ENCODE measurements at regions not wholly inside any gene's neighbourhood (a gene's known extent, or its start where the extent isn't known, plus 50 kb on each side); places are given as distances from the start of the nearest gene placed in this dataset.
A peak's percentile ranks its signal among the peaks of the same experiment; 100 is the strongest.

- Histone ChIP-seq H3K27me3 (ENCODE audit: insufficient read depth, poor library complexity, severe bottlenecking) (no peaks in the 10 kb centered on the region), H3K4me1 (ENCODE audit: insufficient read depth, poor library complexity, severe bottlenecking) (no peaks in the 10 kb centered on the region), H3K36me3 (ENCODE audit: low read depth) (no peaks in the 10 kb centered on the region), H3K27ac (ENCODE audit: poor library complexity, severe bottlenecking) (no peak overlapping the region), H3K4me3 (ENCODE audit: severe bottlenecking) (no peak overlapping the region), H3K9me3 (ENCODE audit: severe bottlenecking) (no peaks in the 10 kb centered on the region)
- DNase-seq (ENCODE audit: low spot score), result no peak
- no peak for TF ChIP-seq CTCF (IDR thresholded peaks at IDR 0.05; ENCODE audit: poor library complexity, severe bottlenecking)
- no peak for ATAC-seq (ENCODE audit: low read depth)
Measured at GRCh38 chr15:101590785-101591184, 61.4 kb downstream of the TM2D3 start.

- ATAC-seq (ENCODE audit: low read depth), result no peak
- Histone ChIP-seq H3K27me3 (ENCODE audit: insufficient read depth, poor library complexity, severe bottlenecking) (no peaks in the 10 kb centered on the region), H3K9me3 (ENCODE audit: severe bottlenecking) (no peaks in the 10 kb centered on the region), H3K4me1 (ENCODE audit: insufficient read depth, poor library complexity, severe bottlenecking) (peaks cover 12% of the 10 kb centered on the region), H3K4me3 (ENCODE audit: severe bottlenecking) (no peak overlapping the region), H3K27ac (ENCODE audit: poor library complexity, severe bottlenecking) (no peak overlapping the region), H3K36me3 (ENCODE audit: low read depth) (no peaks in the 10 kb centered on the region)
- TF ChIP-seq CTCF (IDR thresholded peaks at IDR 0.05; ENCODE audit: poor library complexity, severe bottlenecking), result no peak
- DNase-seq (ENCODE audit: low spot score), result no peak
Measured at GRCh38 chr15:101583284-101583683, 68.9 kb downstream of the TM2D3 start.

GRCh38 chr15:101580431-101580830 is 71.8 kb downstream of the TM2D3 start:
- DNase-seq (ENCODE audit: low spot score) (no peak), ATAC-seq (ENCODE audit: low read depth) (no peak)
- Histone ChIP-seq H3K27ac (ENCODE audit: poor library complexity, severe bottlenecking) (peak overlapping the region; percentile 43), H3K4me1 (ENCODE audit: insufficient read depth, poor library complexity, severe bottlenecking) (peaks cover 17% of the 10 kb centered on the region), H3K4me3 (ENCODE audit: severe bottlenecking) (no peak overlapping the region), H3K9me3 (ENCODE audit: severe bottlenecking) (no peaks in the 10 kb centered on the region), H3K27me3 (ENCODE audit: insufficient read depth, poor library complexity, severe bottlenecking) (no peaks in the 10 kb centered on the region), H3K36me3 (ENCODE audit: low read depth) (no peaks in the 10 kb centered on the region)
- no peak for TF ChIP-seq CTCF (IDR thresholded peaks at IDR 0.05; ENCODE audit: poor library complexity, severe bottlenecking)

GRCh38 chr15:101579631-101580163 is 72.5 kb downstream of the TM2D3 start:
- H3K4me1 ChIP-seq (ENCODE audit: insufficient read depth, poor library complexity, severe bottlenecking), result peaks cover 24% of the 10 kb centered on the region
- H3K36me3 ChIP-seq (ENCODE audit: low read depth), result no peaks in the 10 kb centered on the region
- no peaks in the 10 kb centered on the region for H3K9me3 ChIP-seq (ENCODE audit: severe bottlenecking)
- DNase-seq (ENCODE audit: low spot score), result peak; percentile 87
- peak overlapping the region; percentile 43 for H3K27ac ChIP-seq (ENCODE audit: poor library complexity, severe bottlenecking)
- no peak overlapping the region for H3K4me3 ChIP-seq (ENCODE audit: severe bottlenecking)
- ATAC-seq (ENCODE audit: low read depth), result peak; percentile 74
- TF ChIP-seq CTCF (IDR thresholded peaks at IDR 0.05; ENCODE audit: poor library complexity, severe bottlenecking), result no peak
- H3K27me3 ChIP-seq (ENCODE audit: insufficient read depth, poor library complexity, severe bottlenecking), result no peaks in the 10 kb centered on the region

GRCh38 chr15:101578443-101578894 is 73.7 kb downstream of the TM2D3 start:
- H3K27me3 ChIP-seq (ENCODE audit: insufficient read depth, poor library complexity, severe bottlenecking), result no peaks in the 10 kb centered on the region
- H3K27ac ChIP-seq (ENCODE audit: poor library complexity, severe bottlenecking), result no peak overlapping the region
- H3K36me3 ChIP-seq (ENCODE audit: low read depth), result no peaks in the 10 kb centered on the region
- H3K9me3 ChIP-seq (ENCODE audit: severe bottlenecking), result no peaks in the 10 kb centered on the region
- peak; percentile 22 for TF ChIP-seq CTCF (IDR thresholded peaks at IDR 0.05; ENCODE audit: poor library complexity, severe bottlenecking)
- DNase-seq (ENCODE audit: low spot score) (no peak), ATAC-seq (ENCODE audit: low read depth) (no peak)
- no peak overlapping the region for H3K4me3 ChIP-seq (ENCODE audit: severe bottlenecking)
- H3K4me1 ChIP-seq (ENCODE audit: insufficient read depth, poor library complexity, severe bottlenecking), result peaks cover 34% of the 10 kb centered on the region
